DND-41 (cell line): ENCODE measurements at regions not wholly inside any gene's neighbourhood (a gene's known extent, or its start where the extent isn't known, plus 50 kb on each side); places are given as distances from the start of the nearest gene placed in this dataset.

Source experiments
- EZH2 ChIP-seq: IDR thresholded peaks from 3 replicates; pipeline ENCODE4 v1.6.1; 2012; ENCODE audit warnings: borderline replicate concordance, low read depth, mild to moderate bottlenecking, moderate library complexity, low read length, inconsistent platforms; ENCODE audit not compliant: severe bottlenecking
- TF ChIP-seq, protein P1 (sequence below): IDR thresholded peaks from 2 replicates; pipeline ENCODE4 v1.5.1; 2012; ENCODE audit warnings: borderline replicate concordance, low read length, moderate library complexity, mild to moderate bottlenecking; ENCODE audit not compliant: poor library complexity, severe bottlenecking; ENCODE audit errors: extremely low read depth

DNA sequence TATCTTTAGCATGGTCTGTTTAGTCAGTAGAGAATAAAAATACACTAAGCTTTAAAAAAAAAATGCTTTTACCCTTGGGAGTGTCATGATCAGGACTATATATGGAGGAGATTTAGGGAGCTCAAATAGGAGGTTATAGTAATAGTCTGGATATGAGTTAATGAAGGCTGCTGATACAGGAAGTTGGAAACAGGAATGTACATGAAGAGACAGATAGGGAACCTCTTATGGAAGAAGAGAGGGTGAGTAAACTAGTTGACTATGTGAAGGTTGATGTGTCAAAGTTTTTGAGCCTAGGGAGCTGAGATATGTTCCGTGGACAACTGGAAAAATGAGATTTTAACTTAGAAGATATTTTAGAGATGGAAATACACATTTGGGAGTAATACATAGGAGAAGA is 472.0 kb upstream of the FZD8 start:
- TF ChIP-seq, protein P1, sequence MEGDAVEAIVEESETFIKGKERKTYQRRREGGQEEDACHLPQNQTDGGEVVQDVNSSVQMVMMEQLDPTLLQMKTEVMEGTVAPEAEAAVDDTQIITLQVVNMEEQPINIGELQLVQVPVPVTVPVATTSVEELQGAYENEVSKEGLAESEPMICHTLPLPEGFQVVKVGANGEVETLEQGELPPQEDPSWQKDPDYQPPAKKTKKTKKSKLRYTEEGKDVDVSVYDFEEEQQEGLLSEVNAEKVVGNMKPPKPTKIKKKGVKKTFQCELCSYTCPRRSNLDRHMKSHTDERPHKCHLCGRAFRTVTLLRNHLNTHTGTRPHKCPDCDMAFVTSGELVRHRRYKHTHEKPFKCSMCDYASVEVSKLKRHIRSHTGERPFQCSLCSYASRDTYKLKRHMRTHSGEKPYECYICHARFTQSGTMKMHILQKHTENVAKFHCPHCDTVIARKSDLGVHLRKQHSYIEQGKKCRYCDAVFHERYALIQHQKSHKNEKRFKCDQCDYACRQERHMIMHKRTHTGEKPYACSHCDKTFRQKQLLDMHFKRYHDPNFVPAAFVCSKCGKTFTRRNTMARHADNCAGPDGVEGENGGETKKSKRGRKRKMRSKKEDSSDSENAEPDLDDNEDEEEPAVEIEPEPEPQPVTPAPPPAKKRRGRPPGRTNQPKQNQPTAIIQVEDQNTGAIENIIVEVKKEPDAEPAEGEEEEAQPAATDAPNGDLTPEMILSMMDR, result no peak
- no peak for TF ChIP-seq EZH2
